GM21529 (cell line): ENCODE measurements at regions not wholly inside any gene's neighbourhood (a gene's known extent, or its start where the extent isn't known, plus 50 kb on each side); places are given as distances from the start of the nearest gene placed in this dataset.

Source experiments
- ATAC-seq: cut with Tn5 transposase; IDR thresholded peaks from one replicate; pipeline ENCODE4 v1.9.1; 2021; ENCODE audit not compliant: unreplicated experiment

GRCh38 chr16:79408355-79408754 is 192.2 kb downstream of the MAF start:
- no peak for ATAC-seq

GRCh38 chr16:79407461-79408135 is 192.9 kb downstream of the MAF start:
- ATAC-seq = no peak

- ATAC-seq = no peak
Observed at GRCh38 chr16:79407005-79407404, 193.5 kb downstream of the MAF start.

GRCh38 chr16:79404571-79404970 is 196.0 kb downstream of the MAF start:
- no peak for ATAC-seq

- no peak for ATAC-seq
Observed at GRCh38 chr16:79403534-79403933, 197.0 kb downstream of the MAF start.

GRCh38 chr16:79402920-79403319 is 197.6 kb downstream of the MAF start:
- no peak for ATAC-seq

- ATAC-seq = no peak
Observed at GRCh38 chr16:79402356-79402755, 198.2 kb downstream of the MAF start.

- no peak for ATAC-seq
Observed at GRCh38 chr16:79401782-79402181, 198.8 kb downstream of the MAF start.

GRCh38 chr16:79401157-79401556 is 199.4 kb downstream of the MAF start:
- no peak for ATAC-seq

GRCh38 chr16:79400462-79401149 is 199.9 kb downstream of the MAF start:
- no peak for ATAC-seq

GRCh38 chr16:79395591-79395990 is 204.9 kb downstream of the MAF start:
- no peak for ATAC-seq

GRCh38 chr16:79394206-79394605 is 206.3 kb downstream of the MAF start:
- ATAC-seq = no peak

GRCh38 chr16:79393564-79393963 is 207.0 kb downstream of the MAF start:
- no peak for ATAC-seq

- no peak for ATAC-seq
Observed at GRCh38 chr16:79393127-79393526, 207.4 kb downstream of the MAF start.

GRCh38 chr16:79392081-79392480 is 208.5 kb downstream of the MAF start:
- no peak for ATAC-seq

GRCh38 chr16:79391395-79391794 is 209.1 kb downstream of the MAF start:
- ATAC-seq = no peak

- ATAC-seq = no peak
Observed at GRCh38 chr16:79390481-79391051, 210.0 kb downstream of the MAF start.

- no peak for ATAC-seq
Observed at GRCh38 chr16:79388396-79388795, 212.1 kb downstream of the MAF start.

- no peak for ATAC-seq
Observed at GRCh38 chr16:79386299-79386698, 214.2 kb downstream of the MAF start.

- no peak for ATAC-seq
Observed at GRCh38 chr16:79381603-79382042, 218.9 kb downstream of the MAF start.

GRCh38 chr16:79380995-79381602 is 219.4 kb downstream of the MAF start:
- no peak for ATAC-seq

- no peak for ATAC-seq
Observed at GRCh38 chr16:79379095-79379494, 221.4 kb downstream of the MAF start.
